ENCODE measurements at regions not wholly inside any gene's neighbourhood (a gene's known extent, or its start where the extent isn't known, plus 50 kb on each side); places are given as distances from the start of the nearest gene placed in this dataset.

DNA sequence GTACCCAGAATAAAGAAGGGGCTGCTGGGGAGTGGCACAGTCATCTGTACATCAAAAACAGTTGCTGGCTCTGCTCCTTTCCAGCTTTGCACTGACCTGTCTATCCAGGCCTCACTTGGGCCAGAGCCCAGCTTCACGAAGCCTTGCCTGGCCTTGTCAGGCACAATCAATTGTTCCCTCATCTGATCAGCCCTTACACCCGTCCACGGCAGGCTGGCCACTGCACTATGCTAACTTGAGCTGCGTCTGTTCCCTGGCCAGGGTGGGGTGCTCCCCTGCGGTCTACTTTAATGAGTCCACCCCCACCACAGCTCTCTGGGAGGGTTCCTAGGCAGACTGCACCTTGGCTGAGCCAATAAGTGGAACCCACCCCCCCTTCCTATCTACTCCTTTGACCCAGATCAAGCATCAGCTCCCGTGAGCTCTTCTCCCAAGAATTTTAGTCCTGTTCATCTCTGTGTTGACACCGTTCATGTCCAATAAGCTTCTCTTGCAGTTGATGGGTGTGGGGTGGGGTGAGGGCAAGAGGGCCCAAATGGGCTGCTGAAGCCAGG lies 74.3 kb upstream of the MLN start:
- DNase-seq (ENCODE audit: low read depth, low spot score): no peak
- in situ Hi-C loops (cut with HindIII; ENCODE audit: low sequenced_read_pairs): no loop called here
- TF ChIP-seq, protein P1, sequence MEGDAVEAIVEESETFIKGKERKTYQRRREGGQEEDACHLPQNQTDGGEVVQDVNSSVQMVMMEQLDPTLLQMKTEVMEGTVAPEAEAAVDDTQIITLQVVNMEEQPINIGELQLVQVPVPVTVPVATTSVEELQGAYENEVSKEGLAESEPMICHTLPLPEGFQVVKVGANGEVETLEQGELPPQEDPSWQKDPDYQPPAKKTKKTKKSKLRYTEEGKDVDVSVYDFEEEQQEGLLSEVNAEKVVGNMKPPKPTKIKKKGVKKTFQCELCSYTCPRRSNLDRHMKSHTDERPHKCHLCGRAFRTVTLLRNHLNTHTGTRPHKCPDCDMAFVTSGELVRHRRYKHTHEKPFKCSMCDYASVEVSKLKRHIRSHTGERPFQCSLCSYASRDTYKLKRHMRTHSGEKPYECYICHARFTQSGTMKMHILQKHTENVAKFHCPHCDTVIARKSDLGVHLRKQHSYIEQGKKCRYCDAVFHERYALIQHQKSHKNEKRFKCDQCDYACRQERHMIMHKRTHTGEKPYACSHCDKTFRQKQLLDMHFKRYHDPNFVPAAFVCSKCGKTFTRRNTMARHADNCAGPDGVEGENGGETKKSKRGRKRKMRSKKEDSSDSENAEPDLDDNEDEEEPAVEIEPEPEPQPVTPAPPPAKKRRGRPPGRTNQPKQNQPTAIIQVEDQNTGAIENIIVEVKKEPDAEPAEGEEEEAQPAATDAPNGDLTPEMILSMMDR (IDR thresholded peaks at IDR 0.05; ENCODE audit: low read depth, low read length): no peak
- no peak overlapping the region for H3K4me3 ChIP-seq (ENCODE audit: low read depth, low read length)

DNA sequence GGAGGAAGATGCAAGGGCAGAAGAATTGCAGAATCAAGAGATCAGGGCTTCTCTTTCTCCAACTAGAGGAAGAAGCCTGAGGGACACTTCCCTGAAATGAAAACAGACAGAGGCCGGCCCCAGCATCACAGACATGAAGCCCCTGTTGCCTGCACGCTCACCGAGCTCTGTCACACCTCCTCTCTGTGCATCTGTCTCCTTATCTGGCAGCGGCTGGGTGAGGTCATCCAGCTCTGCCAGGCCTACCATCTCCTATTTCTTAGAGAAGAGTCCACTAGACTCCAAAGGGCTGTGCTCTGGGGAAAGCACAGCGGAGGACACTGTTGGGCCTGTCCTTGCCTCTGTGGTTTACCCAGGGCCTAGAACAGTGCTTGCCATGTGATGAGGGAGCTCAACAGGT lies 71.9 kb upstream of the MLN start:
- TF ChIP-seq, protein P1 (IDR thresholded peaks at IDR 0.05; ENCODE audit: low read depth, low read length): no peak
- in situ Hi-C loops (cut with HindIII; ENCODE audit: low sequenced_read_pairs): no loop called here
- no peak overlapping the region for H3K4me3 ChIP-seq (ENCODE audit: low read depth, low read length)
- DNase-seq (ENCODE audit: low read depth, low spot score): no peak

DNA sequence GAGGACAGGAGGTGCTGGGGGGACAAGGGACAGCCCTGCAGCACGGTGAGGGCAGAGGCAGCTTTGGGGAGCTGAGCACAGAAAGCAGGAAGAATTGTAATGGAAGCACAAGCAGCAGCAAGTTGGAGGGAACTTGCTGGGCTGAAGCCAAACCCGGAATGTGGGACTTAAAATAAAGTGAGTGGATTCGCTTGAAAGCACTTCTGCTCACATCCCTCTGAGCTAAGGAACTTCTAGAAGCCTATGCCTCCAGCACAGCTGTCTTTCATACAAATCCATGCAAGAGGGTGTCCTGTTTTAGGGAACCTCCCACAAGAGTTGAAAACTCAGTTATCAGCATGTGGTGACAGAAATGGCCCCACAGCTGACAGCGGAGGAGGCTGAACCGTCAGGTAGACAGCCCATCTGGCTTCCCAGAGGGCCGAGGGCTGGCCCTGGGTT lies 71.4 kb upstream of the MLN start:
- no peak for DNase-seq (ENCODE audit: low read depth, low spot score)
- H3K4me3 ChIP-seq (ENCODE audit: low read depth, low read length): no peak overlapping the region
- TF ChIP-seq, protein P1 (IDR thresholded peaks at IDR 0.05; ENCODE audit: low read depth, low read length): no peak
- in situ Hi-C loops (cut with HindIII; ENCODE audit: low sequenced_read_pairs): no loop called here

DNA sequence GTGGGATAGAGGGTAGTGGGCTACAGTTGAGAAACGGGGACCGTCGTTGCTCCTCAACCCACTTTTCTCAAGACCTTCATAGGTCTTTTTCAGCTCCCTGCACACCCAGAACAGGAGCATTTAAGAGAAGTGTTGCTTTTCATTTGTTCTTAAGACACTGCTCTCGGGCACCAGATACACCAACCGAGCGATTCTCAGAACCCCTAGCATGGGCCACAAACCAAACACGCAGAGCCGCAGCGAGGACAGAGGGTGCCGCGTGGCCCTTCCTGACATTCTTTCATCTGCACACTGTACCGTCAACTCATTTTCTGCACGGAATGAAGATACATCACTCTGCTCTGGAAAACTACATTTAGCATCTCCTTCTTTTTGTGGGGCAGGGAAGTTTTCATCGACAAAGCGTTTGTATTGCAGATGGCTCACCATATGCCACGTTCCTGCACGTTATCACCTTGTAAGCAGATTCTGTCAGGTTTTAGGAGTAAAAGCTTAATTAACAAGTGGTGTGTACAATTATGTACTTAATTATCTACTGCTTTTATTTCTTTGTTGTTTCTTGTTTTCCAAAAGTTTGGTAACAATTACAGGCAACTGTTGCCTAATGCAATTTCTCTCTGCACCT lies 70.4 kb upstream of the MLN start:
- in situ Hi-C loops (cut with HindIII; ENCODE audit: low sequenced_read_pairs): no loop called here
- H3K4me3 ChIP-seq (ENCODE audit: low read depth, low read length): no peak overlapping the region
- TF ChIP-seq, protein P1 (IDR thresholded peaks at IDR 0.05; ENCODE audit: low read depth, low read length): no peak
- DNase-seq (ENCODE audit: low read depth, low spot score): no peak

DNA sequence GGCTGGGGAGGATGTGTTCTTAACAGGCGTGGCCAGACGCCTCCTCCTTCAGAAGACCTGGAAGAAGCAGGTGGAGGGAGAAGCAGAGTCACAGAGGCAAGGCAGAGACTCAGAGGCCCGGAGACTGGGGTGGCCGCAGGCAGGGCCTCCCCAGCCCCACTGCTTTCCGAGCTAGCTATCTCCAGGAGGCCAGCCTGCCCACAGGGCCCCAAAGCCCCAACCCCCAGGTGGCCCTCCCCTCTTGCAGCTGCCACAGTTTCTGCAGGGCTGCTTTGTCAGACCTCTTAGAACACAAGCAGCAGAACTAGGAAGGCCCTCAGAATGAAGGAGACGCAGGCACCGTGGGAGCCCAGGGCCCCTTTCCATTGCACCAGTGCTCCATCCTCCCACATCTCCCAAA lies 69.0 kb upstream of the MLN start:
- TF ChIP-seq, protein P1 (IDR thresholded peaks at IDR 0.05; ENCODE audit: low read depth, low read length): no peak
- no peak overlapping the region for H3K4me3 ChIP-seq (ENCODE audit: low read depth, low read length)
- in situ Hi-C loops (cut with HindIII; ENCODE audit: low sequenced_read_pairs): no loop called here
- no peak for DNase-seq (ENCODE audit: low read depth, low spot score)

DNA sequence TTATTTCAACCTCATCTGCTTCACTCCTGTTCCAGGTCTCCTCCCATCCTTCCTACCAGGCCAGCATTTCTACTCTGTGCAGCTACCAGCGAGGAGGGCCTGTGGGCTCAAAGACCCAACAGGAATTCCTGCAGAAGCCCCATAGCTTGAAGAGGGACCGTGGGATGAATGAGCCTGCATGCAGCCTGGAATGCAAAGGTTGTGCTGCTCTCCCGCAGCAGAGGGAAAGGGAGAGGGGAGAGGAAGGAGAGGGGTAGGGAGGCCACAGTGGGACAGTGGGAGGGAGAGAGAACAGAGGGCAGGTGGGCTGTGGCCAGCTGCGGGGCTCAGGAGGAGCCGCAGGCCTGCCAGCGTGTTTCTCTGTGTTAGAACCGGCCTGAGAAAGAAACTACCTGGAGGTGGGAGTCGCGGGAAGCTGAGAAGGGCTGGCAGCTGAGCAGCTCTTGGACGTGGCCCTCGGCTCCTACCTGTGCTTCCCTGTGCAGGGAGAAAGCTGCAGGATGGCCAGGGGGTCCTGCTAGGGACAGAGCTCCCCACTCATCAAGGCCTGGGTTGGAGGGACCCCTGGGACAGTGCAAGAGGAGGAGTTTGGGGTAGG lies 66.1 kb upstream of the MLN start:
- TF ChIP-seq, protein P1 (IDR thresholded peaks at IDR 0.05; ENCODE audit: low read depth, low read length): no peak

More for the DNA sequence above, 66.1 kb upstream of the MLN start:
- in situ Hi-C loops (cut with HindIII; ENCODE audit: low sequenced_read_pairs): no loop called here
- DNase-seq (ENCODE audit: low read depth, low spot score): no peak
- no peak overlapping the region for H3K4me3 ChIP-seq (ENCODE audit: low read depth, low read length)
